Fibroblast of skin of left quadriceps (primary cell): ENCODE measurements at regions not wholly inside any gene's neighbourhood (a gene's known extent, or its start where the extent isn't known, plus 50 kb on each side); places are given as distances from the start of the nearest gene placed in this dataset.
"Not testable (repeated sequence)": the region's sequence is repeated elsewhere in the genome, so short reads cannot be mapped to it uniquely, and the experiment has no call there.

ENCODE experiments used
- DNase-seq, 2 experiments: peaks; one replicate each; pipeline ENCODE4 v3.0.0-alpha.2; 2013; ENCODE audit warnings: low read depth in 2 of 2

GRCh38 chr7:86372262-86372661 is 271.4 kb upstream of the GRM3 start:
- no peak for DNase-seq

GRCh38 chr7:86366946-86367345 is 276.8 kb upstream of the GRM3 start:
- DNase-seq: no peak

- not testable (repeated sequence) for DNase-seq
Measured at GRCh38 chr7:86340407-86340806, 303.3 kb upstream of the GRM3 start.

- no peak for DNase-seq
Measured at GRCh38 chr7:86339051-86339450, 304.7 kb upstream of the GRM3 start.

GRCh38 chr7:86328801-86329433 is 314.8 kb upstream of the GRM3 start:
- DNase-seq: no peak

- no peak for DNase-seq
Measured at GRCh38 chr7:86326847-86327246, 316.9 kb upstream of the GRM3 start.

GRCh38 chr7:86320889-86321288 is 322.8 kb upstream of the GRM3 start:
- DNase-seq: no peak

- DNase-seq: no peak
Measured at GRCh38 chr7:86320341-86320740, 323.4 kb upstream of the GRM3 start.

- DNase-seq: no peak
Measured at GRCh38 chr7:86313842-86314241, 329.9 kb upstream of the GRM3 start.

- no peak for DNase-seq
Measured at GRCh38 chr7:86301301-86301700, 342.4 kb upstream of the GRM3 start.

GRCh38 chr7:86295526-86295925 is 348.2 kb upstream of the GRM3 start:
- no peak for DNase-seq

- no peak for DNase-seq
Measured at GRCh38 chr7:86282014-86282682, 361.6 kb upstream of the GRM3 start.

- DNase-seq: no peak
Measured at GRCh38 chr7:86280150-86280549, 363.6 kb upstream of the GRM3 start.

- DNase-seq: no peak
Measured at GRCh38 chr7:86262781-86263180, 380.9 kb upstream of the GRM3 start.

GRCh38 chr7:86257894-86258293 is 385.8 kb upstream of the GRM3 start:
- DNase-seq: no peak

- DNase-seq: no peak
Measured at GRCh38 chr7:86252406-86252805, 391.3 kb upstream of the GRM3 start.

- DNase-seq: no peak
Measured at GRCh38 chr7:86248977-86249376, 394.7 kb upstream of the GRM3 start.

- DNase-seq: no peak
Measured at GRCh38 chr7:86243171-86243570, 400.5 kb upstream of the GRM3 start.

GRCh38 chr7:86226191-86226590 is 417.5 kb upstream of the GRM3 start:
- no peak for DNase-seq

GRCh38 chr7:86222806-86223205 is 420.9 kb upstream of the GRM3 start:
- DNase-seq: no peak

- DNase-seq: no peak
Measured at GRCh38 chr7:86214734-86215133, 429.0 kb upstream of the GRM3 start.

- no peak for DNase-seq
Measured at GRCh38 chr7:86212976-86213375, 430.7 kb upstream of the GRM3 start.

GRCh38 chr7:86209036-86209435 is 434.7 kb upstream of the GRM3 start:
- DNase-seq: no peak

GRCh38 chr7:86207740-86208139 is 436.0 kb upstream of the GRM3 start:
- no peak for DNase-seq
